NCI-H748 (cell line): ENCODE measurements at regions not wholly inside any gene's neighbourhood (a gene's known extent, or its start where the extent isn't known, plus 50 kb on each side); places are given as distances from the start of the nearest gene placed in this dataset.

Experiments used
- DNase-seq: peaks from one replicate; lab custom pipeline; 2025; ENCODE audit not compliant: unreplicated experiment; lab: John Stamatoyannopoulos, UW

- DNase-seq: no peak
Measured at GRCh38 chr5:13569090-13569715, 375.3 kb downstream of the DNAH5 start.

- no peak for DNase-seq
Measured at GRCh38 chr5:13567819-13568218, 376.7 kb downstream of the DNAH5 start.

DNA sequence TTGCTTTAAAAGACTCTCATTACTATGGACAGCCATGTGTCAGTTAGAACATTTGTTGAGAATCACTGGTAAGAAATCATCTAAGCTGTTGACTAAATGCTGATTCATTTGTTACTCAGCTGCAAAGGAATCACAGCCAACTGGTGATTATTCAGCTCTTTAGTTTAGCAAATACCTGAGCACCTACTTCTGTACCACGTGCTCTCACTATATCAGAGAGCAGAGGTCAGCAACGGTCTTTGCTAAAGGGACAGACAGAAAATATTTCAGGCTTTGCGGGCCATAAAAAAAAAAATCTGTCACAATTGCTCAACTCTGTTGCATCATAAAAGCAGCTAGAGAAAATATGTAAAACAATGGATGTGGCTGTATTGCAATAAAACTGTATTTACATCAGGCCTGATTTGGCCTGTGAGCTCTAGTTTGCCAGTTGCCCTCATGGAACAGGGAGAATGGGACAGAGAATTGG, 377.6 kb downstream of the DNAH5 start:
- DNase-seq: no peak

DNA sequence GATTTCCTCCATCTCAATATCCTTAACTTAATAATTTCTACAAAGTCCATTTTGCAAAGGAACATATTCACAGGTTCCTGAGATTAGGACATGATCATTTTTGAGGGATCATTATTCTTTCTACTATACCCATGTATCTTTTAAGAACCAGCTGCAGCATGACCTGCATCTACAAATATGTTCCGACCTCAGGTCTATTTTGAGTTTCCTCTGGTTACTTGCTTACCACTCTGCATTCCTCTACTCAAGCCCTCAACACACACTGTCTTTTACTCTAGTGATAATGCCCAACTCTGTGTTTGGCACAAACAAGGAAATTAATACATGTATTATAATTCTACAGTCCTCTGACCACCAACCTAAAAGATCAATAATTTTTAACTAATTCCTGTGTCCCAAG, 386.1 kb downstream of the DNAH5 start:
- no peak for DNase-seq

GRCh38 chr5:13553896-13554295, 390.6 kb downstream of the DNAH5 start:
- DNase-seq: no peak

GRCh38 chr5:13552361-13552760, 392.1 kb downstream of the DNAH5 start:
- no peak for DNase-seq

DNA sequence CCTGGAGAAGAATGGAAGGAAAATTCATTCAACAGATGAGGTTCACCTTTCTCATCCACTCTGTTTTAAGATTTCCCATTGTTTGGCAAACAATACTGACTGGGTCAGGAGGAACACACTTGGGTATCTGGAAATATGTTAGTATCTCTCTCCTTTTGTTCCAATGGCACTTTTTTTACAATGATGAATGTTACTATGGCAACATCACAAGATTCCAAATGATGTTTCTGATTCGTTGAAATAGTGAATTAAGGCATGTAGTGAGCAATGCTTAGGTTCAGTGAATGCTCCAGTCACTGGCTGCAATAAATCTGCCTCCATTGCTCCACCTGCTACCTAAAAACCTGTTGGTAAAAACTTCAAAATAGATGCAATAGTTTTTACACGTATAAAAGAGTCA, 392.8 kb downstream of the DNAH5 start:
- DNase-seq: no peak

- DNase-seq: no peak
Measured at GRCh38 chr5:13540168-13540750, 404.2 kb downstream of the DNAH5 start.

DNA sequence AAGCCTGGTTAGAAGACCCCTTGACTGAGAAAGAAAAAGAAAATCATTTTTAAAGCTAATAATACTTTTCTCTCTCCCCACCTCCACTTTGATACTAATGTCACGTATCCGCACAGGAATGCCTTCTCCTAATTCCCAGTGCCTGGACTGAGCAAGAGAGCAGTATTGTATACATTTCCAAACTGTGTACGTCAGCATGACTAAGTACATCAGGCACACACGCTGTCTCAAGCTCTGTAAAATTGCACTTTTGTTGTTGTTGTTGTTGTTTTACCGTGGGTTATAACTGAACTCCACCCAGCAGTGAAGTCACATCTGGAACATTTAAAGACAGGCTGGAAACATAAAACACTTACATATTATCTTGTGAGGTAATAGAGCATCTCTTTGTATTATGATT, 407.6 kb downstream of the DNAH5 start:
- no peak for DNase-seq

- DNase-seq: no peak
Measured at GRCh38 chr5:13533833-13534232, 410.7 kb downstream of the DNAH5 start.

DNA sequence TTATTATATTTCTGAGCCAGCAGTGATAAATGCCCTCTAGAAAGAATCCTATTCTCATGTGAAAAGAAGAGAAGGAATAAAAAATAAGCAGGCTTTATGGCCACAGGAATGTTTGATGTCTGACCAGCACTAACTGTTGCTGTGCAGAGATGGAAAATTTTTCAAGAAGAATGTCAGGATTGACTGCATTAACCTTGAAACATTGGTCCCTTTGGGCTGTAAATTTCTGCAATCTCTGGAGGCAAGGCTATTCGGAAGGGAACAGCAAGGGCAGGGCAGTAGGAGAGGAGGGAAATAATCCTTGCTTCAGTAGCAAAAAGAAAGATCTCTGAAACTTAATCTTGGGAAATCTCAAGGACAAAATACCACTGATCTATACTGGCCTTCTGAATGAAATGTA, 415.2 kb downstream of the DNAH5 start:
- DNase-seq: no peak

DNA sequence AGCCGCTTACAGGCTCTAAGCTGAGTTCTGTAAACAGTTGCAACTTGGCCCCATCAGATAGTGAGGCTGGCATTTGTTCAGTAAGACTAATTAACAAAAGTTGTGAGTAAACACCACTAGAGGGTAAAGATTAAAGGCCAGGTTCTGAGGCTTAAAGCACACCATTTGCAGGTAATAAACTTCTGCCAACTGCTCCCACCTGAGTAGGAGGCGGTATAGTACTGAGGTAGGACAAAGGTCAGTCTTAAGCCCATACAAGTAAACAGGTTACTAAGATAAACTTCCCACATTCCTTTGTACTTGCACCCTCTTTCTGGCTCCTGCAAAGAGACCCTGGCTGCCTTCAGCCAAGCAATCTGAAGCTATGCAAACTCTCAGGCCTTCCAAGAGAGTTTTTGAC, 419.6 kb downstream of the DNAH5 start:
- DNase-seq: no peak

GRCh38 chr5:13519131-13519530, 425.4 kb downstream of the DNAH5 start:
- DNase-seq: no peak

DNA sequence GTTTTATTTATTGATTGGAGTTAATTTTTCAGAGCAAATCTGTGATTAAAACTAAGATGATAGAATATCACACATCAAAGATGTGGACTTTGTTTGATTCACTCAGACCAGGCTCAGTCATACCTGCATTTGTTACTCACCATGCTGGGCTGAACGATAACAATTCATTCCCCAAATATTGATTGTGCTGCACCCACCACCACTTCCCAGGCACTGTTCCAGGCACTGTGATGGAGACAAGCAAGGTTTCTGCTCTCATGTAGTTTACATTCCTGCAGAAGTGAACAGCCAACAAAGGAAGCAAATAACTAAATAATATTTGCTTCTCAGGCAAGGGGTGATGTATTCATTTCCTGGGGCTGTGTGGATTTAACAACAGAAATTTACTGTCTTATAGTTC, 428.3 kb downstream of the DNAH5 start:
- no peak for DNase-seq

GRCh38 chr5:13511442-13511841, 433.0 kb downstream of the DNAH5 start:
- peak; percentile 29 for DNase-seq

- DNase-seq: no peak
Measured at GRCh38 chr5:13510616-13511015, 433.9 kb downstream of the DNAH5 start.

GRCh38 chr5:13508559-13508958, 435.9 kb downstream of the DNAH5 start:
- DNase-seq: no peak

DNA sequence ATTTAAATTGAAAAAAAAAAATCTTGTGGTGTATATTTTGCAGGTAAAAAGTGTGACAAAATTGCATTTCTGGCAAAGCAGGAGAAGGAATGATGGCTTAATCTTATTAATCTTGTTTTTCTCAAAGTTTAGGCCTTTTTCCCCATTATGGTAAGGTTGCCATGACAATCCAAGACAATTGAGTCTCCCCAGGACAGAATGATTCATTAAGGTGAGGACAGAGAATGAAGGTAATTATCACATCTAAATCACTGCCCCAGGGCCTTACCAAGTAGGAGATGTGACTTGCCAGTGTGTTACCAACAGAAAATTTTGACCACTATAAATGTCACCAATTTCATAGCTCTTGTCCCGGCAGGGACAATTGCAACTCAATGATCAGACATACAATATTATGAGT, 439.2 kb downstream of the DNAH5 start:
- DNase-seq: no peak

GRCh38 chr5:13503017-13503416, 441.5 kb downstream of the DNAH5 start:
- no peak for DNase-seq

DNA sequence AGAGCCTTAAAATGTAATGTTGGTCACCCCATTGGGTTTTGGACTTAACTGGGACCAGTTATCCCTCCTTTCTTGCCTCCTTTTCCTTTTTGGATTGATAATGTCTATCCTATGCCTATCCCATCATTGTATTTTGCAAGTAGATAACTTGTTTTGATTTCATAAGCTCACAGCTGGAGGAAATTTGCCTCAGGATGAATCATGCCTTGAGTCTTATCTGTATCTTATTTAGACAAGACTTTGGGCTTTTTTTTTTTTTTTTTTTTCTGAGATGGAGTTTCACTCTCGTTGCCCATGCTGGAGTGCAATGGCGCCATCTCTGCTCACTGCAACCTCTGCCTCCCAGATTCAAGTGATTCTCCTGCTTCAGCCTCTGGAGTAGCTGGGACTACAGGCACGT, 443.3 kb downstream of the DNAH5 start:
- DNase-seq: no peak

DNA sequence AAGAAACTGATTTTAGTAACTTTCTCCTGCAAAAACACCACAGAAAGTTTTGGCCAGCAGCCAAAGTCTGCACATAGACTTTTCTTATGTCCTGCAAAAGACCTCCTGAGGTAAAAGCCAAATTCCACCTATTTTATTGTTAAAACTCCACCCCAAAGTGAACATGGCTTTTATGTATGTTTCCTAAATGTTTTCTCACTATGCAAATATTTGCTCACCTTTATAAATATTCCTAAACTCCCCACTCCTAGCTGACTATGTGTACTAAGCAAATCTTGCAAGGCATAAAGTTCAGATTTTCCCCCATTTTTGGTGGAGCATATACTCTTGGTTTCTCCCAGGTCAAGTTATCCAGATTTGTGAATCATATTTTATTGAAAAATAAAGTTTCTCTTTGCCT, 446.2 kb downstream of the DNAH5 start:
- peak; percentile 28 for DNase-seq

DNA sequence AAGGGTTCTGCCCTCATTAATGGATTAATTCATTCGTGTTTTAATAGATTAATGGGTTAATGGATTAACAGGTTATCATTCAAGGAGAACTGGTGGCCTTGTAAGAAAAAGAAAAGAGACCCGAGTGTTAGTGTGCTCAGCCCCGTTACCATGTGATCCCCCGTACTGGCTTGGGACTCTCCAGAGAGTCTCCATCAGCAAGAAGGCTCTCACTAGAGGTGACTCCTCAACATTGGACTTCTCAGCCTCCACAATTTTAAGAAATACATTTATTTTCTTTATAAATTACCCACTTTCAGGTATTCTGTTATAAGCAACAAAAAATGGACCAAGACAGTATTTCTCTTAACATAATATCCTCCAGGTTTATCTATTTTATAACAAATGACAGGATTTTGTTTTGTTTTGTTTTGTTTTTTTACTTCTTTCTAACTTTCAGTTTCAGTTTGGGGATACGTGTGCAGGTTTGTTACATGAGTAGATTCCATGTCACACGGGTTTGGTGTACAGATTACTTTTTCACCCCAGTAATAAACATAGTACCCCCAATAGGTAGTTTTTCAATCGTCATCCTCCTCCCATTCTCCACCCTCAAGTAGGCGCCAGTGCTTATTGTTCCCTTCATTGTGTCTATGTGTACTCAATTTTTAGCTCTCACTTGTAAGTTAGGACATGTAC, 456.1 kb downstream of the DNAH5 start:
- no peak for DNase-seq

- peak; percentile 94 for DNase-seq
Measured at GRCh38 chr5:13480834-13481233, 463.7 kb downstream of the DNAH5 start.
